ENCODE measurements at regions not wholly inside any gene's neighbourhood (a gene's known extent, or its start where the extent isn't known, plus 50 kb on each side); places are given as distances from the start of the nearest gene placed in this dataset.
A peak's percentile ranks its signal among the peaks of the same experiment; 100 is the strongest.

- DNase-seq (ENCODE audit: low spot score): peak; percentile 4
Measured at GRCh38 chr4:161132715-161133425, 1030.9 kb downstream of the FSTL5 start.

GRCh38 chr4:161121451-161121850 lies 1042.3 kb downstream of the FSTL5 start:
- DNase-seq (ENCODE audit: low spot score): no peak

- DNase-seq (ENCODE audit: low spot score): no peak
Measured at GRCh38 chr4:161101881-161102280, 1061.9 kb downstream of the FSTL5 start.

- DNase-seq (ENCODE audit: low spot score): no peak
Measured at GRCh38 chr4:161097821-161098220, 1066.0 kb downstream of the FSTL5 start.

DNA sequence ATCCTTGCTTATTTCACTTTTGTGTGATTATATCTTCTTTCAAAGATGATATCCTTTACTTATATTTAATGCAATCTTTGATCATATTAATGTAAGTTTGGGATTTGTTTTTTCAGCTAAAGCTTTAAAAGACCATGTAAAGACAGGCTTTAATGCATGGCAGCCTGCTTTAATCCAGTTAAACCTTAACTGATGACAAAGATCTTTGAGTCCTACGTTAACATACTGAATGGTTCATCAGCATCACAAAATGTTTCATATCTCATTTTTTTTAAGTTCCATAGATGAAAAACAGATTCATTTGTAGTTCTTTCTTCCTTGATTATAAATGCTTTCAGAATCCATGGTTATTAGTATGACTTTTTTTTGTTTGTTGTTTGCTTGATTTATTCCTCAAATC lies 1102.8 kb downstream of the FSTL5 start:
- DNase-seq (ENCODE audit: low spot score): no peak
